HepG2 (cell line): ENCODE measurements at regions not wholly inside any gene's neighbourhood (a gene's known extent, or its start where the extent isn't known, plus 50 kb on each side); places are given as distances from the start of the nearest gene placed in this dataset.

Source experiments
- ATAC-seq: fragments of 200-7000 bp; cut with Tn5 transposase; 3 replicates; pipeline ENCODE4 v1.9.1; 2020; ENCODE audit warnings: mild to moderate bottlenecking, moderate library complexity
- BruUV-seq: library from RNA; stranded (reverse); fragments of 400-500 nt; replicated peaks from 2 replicates; lab custom pipeline; 2021; lab: Mats Ljungman, UMichigan
- CTCF ChIA-PET: fragments of 300-600 bp; formaldehyde crosslinking; extraction: SDS; loops from one replicate; lab custom pipeline; 2021; ENCODE audit warnings: low total read pairs, inconsistent platforms, low intra/inter-chr PET ratio; lab: Yijun Ruan, JAX
- POLR2A ChIA-PET: fragments of 350-600 bp; sonication (Branson Sonifier 250); formaldehyde crosslinking; loops from one replicate; lab custom pipeline; 2020; ENCODE audit warnings: antibody characterized with exemption, inconsistent platforms; lab: Yijun Ruan, JAX
- DNase-seq: peaks from one replicate; pipeline ENCODE4 v3.0.0-alpha.2; 2015; ENCODE audit warnings: low spot score
- FAIRE-seq: peaks from 3 replicates; lab custom pipeline; 2011; peaks lifted over from hg19 to GRCh38; lab: Jason Lieb, UNC
- H2AFZ ChIP-seq: one replicate; pipeline ENCODE4 v1.6.1; 2011; ENCODE audit warnings: low read length, inconsistent platforms
- H3K27ac ChIP-seq: fragments of 300-600 bp; 3 replicates; pipeline ENCODE4 v1.8.0; 2011; ENCODE audit warnings: mixed run types, mild to moderate bottlenecking, mixed read lengths, low read length, inconsistent platforms; ENCODE audit not compliant: insufficient read depth; ENCODE audit errors: extremely low read length
- H3K27me3 ChIP-seq, 2 experiments: fragments of 200-600 bp in 1 of 2; 2 replicates in 1 of 2; 3 replicates in 1 of 2; pipeline versions ENCODE4 v1.6.0 to v1.8.0; 2011; ENCODE audit warnings: low read length in 2 of 2, mild to moderate bottlenecking in 2 of 2, moderate library complexity in 2 of 2, inconsistent platforms in 1 of 2; ENCODE audit not compliant: insufficient read depth in 2 of 2, control insufficient read depth in 1 of 2
- H3K36me3 ChIP-seq, 2 experiments: fragments of 200-600 bp in 1 of 2; replicated peaks in 1 of 2; 2 replicates in 1 of 2; 3 replicates in 1 of 2; pipeline versions ENCODE4 v1.5.1 to v1.8.0; 2011; ENCODE audit warnings: low read length in 2 of 2, inconsistent platforms in 1 of 2; ENCODE audit not compliant: insufficient read depth in 2 of 2, control insufficient read depth in 1 of 2
- H3K4me1 ChIP-seq: 2 replicates; pipeline ENCODE4 v1.5.1; 2012; ENCODE audit warnings: low read length, inconsistent platforms; ENCODE audit not compliant: insufficient read depth
- H3K4me2 ChIP-seq: 2 replicates; pipeline ENCODE4 v1.6.0; 2011; ENCODE audit warnings: low read depth, low read length, inconsistent platforms
- H3K4me3 ChIP-seq, 3 experiments: fragments of 200-600 bp in 1 of 3; sonication (generic), shearing (Covaris generic) in 1 of 3; replicated peaks in 1 of 3; 2 replicates each; pipeline ENCODE4 v1.5.1; 2011 to 2016; ENCODE audit warnings: low read length in 3 of 3, inconsistent platforms in 2 of 3, low read depth in 2 of 3, mild to moderate bottlenecking in 2 of 3, control low read depth in 1 of 3, mixed read lengths in 1 of 3; ENCODE audit not compliant: insufficient read depth in 1 of 3
- H3K79me2 ChIP-seq: one replicate; pipeline ENCODE4 v1.6.1; 2011; ENCODE audit warnings: low read length, inconsistent platforms; ENCODE audit not compliant: insufficient read depth
- H3K9ac ChIP-seq: 2 replicates; pipeline ENCODE4 v1.6.0; 2011; ENCODE audit warnings: mild to moderate bottlenecking, low read depth, low read length, inconsistent platforms; ENCODE audit not compliant: insufficient read depth
- H3K9me3 ChIP-seq: 2 replicates; pipeline ENCODE4 v1.5.1; 2012; ENCODE audit warnings: mild to moderate bottlenecking, low read length
- H4K20me1 ChIP-seq: 2 replicates; pipeline ENCODE4 v1.6.0; 2011; ENCODE audit warnings: inconsistent platforms, mild to moderate bottlenecking, low read length, moderate library complexity; ENCODE audit not compliant: insufficient read depth
- KLF9 ChIP-seq: IDR thresholded peaks from 2 replicates; pipeline ENCODE4 v1.6.1; 2016; ENCODE audit warnings: low read depth
- RARA ChIP-seq: IDR thresholded peaks from 2 replicates; pipeline ENCODE4 v1.6.1; 2016; ENCODE audit warnings: missing genetic modification reagents, missing compliant biosample characterization
- SALL1 ChIP-seq: sonication (generic); formaldehyde crosslinking; IDR thresholded peaks from 2 replicates; pipeline ENCODE4 v1.8.0; 2022; ENCODE audit warnings: mild to moderate bottlenecking, missing genetic modification reagents
- SP5 ChIP-seq: IDR thresholded peaks from 2 replicates; pipeline ENCODE4 v1.6.1; 2016; ENCODE audit warnings: low read depth, borderline replicate concordance
- ZBTB34 ChIP-seq: sonication (generic); formaldehyde crosslinking; IDR thresholded peaks from 2 replicates; pipeline ENCODE4 v1.8.0; 2022; ENCODE audit warnings: mild to moderate bottlenecking, missing genetic modification reagents
- ZKSCAN8 ChIP-seq: IDR thresholded peaks from 2 replicates; pipeline ENCODE4 v1.6.1; 2016; ENCODE audit warnings: borderline replicate concordance, missing genetic modification reagents, missing compliant biosample characterization
- ZNF124 ChIP-seq: sonication (generic); formaldehyde crosslinking; IDR thresholded peaks from 2 replicates; pipeline ENCODE4 v1.4.0; 2020; ENCODE audit warnings: missing genetic modification reagents
- ZNF557 ChIP-seq: sonication (generic); formaldehyde crosslinking; IDR thresholded peaks from 2 replicates; pipeline ENCODE4 v1.4.0; 2020; ENCODE audit warnings: missing genetic modification reagents
- WGBS: methylation state at CpG from one replicate; pipeline ENCODE4 v1.1.6; 2017; ENCODE audit warnings: low lambda C conversion rate; 5-methylcytosine and 5-hydroxymethylcytosine counted together
- in situ Hi-C: cut with HindIII; loops from 2 replicates; pipeline ENCODE4 v1.10.0; 2017; ENCODE audit warnings: low pct_unique_long_range_greater_than_20kb; ENCODE audit not compliant: extremely low pct_ligation_motif_present
- intact Hi-C: fragments of 100-400 bp; cut with micrococcal nuclease; formaldehyde crosslinking; loops from one replicate; pipeline ENCODE4 v1.10.0; 2022; ENCODE audit not compliant: unreplicated experiment

- BruUV-seq, result no TSS peak
- H3K27ac ChIP-seq, result no peak overlapping the region
- POLR2A ChIA-PET, result no interaction called here
- peak; percentile 40; the same call in 2 of the 3 replicates for ATAC-seq
- 0 out of 6 replicates have a peak overlapping the region, but pooled peaks of 1 of the 3 experiments have one; percentile 17 for H3K4me3 ChIP-seq
- CTCF ChIA-PET, result no interaction called here
- peaks cover 30% of the 10 kb centered on the region for H3K4me1 ChIP-seq
- intact Hi-C loops (no loop called here), in situ Hi-C loops (no loop called here)
- WGBS, result 49% methylated on average over 6 of the region's 6 CpGs
- no peak overlapping the region for H2AFZ ChIP-seq
- no peak for DNase-seq
- H3K79me2 ChIP-seq, result no peaks in the 10 kb centered on the region
- H3K27me3 ChIP-seq, result peaks cover 0 to 2% of the 10 kb centered on the region in 2 experiments; a peak in 1 of 5 replicates
- H4K20me1 ChIP-seq, result no peaks in the 10 kb centered on the region
- no peak for FAIRE-seq
- H3K36me3 ChIP-seq, result no peaks in the 10 kb centered on the region
- no peak for TF ChIP-seq KLF9 (CRISPR knock-in tag)
- no peak for TF ChIP-seq ZNF557 (CRISPR knock-in tag)
- no peak for TF ChIP-seq ZKSCAN8
- no peak for TF ChIP-seq ZNF124 (CRISPR knock-in tag)
- TF ChIP-seq SP5 (CRISPR knock-in tag), result no peak
- no peak for TF ChIP-seq SALL1 (CRISPR knock-in tag)
- TF ChIP-seq ZBTB34, result no peak
- no peak for TF ChIP-seq RARA (CRISPR knock-in tag)
- H3K4me2 ChIP-seq, result peak overlapping the region; percentile 38
- H3K9me3 ChIP-seq, result no peaks in the 10 kb centered on the region
- H3K9ac ChIP-seq, result no peak overlapping the region
Measured at GRCh38 chr4:37754410-37755185, 68.4 kb upstream of the RELL1 start.
